A673 (cell line): ENCODE measurements at regions not wholly inside any gene's neighbourhood (a gene's known extent, or its start where the extent isn't known, plus 50 kb on each side); places are given as distances from the start of the nearest gene placed in this dataset.

Experiments
- BruUV-seq: library from RNA; stranded (reverse); fragments of 400-500 nt; replicated peaks from 2 replicates; lab custom pipeline; 2021; lab: Mats Ljungman, UMichigan
- CTCF ChIA-PET: fragments of 300-600 bp; sonication (Branson Sonifier 250); formaldehyde crosslinking; loops from one replicate; lab custom pipeline; 2022; ENCODE audit warnings: antibody characterized with exemption; lab: Charles Lee
- POLR2A ChIA-PET: fragments of 300-600 bp; sonication (Branson Sonifier 250); formaldehyde crosslinking; loops from one replicate; lab custom pipeline; 2022; ENCODE audit warnings: antibody characterized with exemption; ENCODE audit not compliant: low non-redundant PET; lab: Charles Lee
- DNase-seq: peaks from one replicate; pipeline ENCODE4 v3.0.0-alpha.2; 2015; ENCODE audit warnings: low spot score
- H3K27ac ChIP-seq: fragments of 200-600 bp; sonication (generic); 2 replicates; pipeline ENCODE4 v1.5.1; 2016; ENCODE audit warnings: mixed run types, low read depth, mild to moderate bottlenecking, mixed read lengths, antibody characterized with exemption, low read length; ENCODE audit not compliant: poor library complexity, severe bottlenecking
- H3K27me3 ChIP-seq: fragments of 200-600 bp; sonication (generic); replicated peaks from 2 replicates; pipeline ENCODE4 v1.6.1; 2017; ENCODE audit warnings: mixed run types, low read depth, mild to moderate bottlenecking, mixed read lengths, antibody characterized with exemption, low read length; ENCODE audit not compliant: insufficient read depth, poor library complexity
- H3K36me3 ChIP-seq: fragments of 200-600 bp; sonication (generic); 2 replicates; pipeline ENCODE4 v1.6.1; 2016; ENCODE audit warnings: mixed run types, mild to moderate bottlenecking, mixed read lengths, antibody characterized with exemption, low read length; ENCODE audit not compliant: insufficient read depth, poor library complexity, severe bottlenecking
- H3K4me1 ChIP-seq: fragments of 200-600 bp; sonication (generic); 2 replicates; pipeline ENCODE4 v1.6.1; 2017; ENCODE audit warnings: mixed run types, mild to moderate bottlenecking, mixed read lengths, antibody characterized with exemption, low read length; ENCODE audit not compliant: insufficient read depth, poor library complexity, severe bottlenecking
- H3K4me3 ChIP-seq: fragments of 200-600 bp; sonication (generic); 2 replicates; pipeline ENCODE4 v1.5.1; 2016; ENCODE audit warnings: low read depth, mixed run types, mild to moderate bottlenecking, mixed read lengths, low read length; ENCODE audit not compliant: poor library complexity, severe bottlenecking
- H3K9me3 ChIP-seq: fragments of 200-600 bp; sonication (generic); 2 replicates; pipeline ENCODE4 v1.6.1; 2016; ENCODE audit warnings: mixed run types, low read depth, mild to moderate bottlenecking, mixed read lengths, antibody characterized with exemption, low read length; ENCODE audit not compliant: poor library complexity, severe bottlenecking
- CTCF ChIP-seq: fragments of 300-800, 200-600 bp; sonication (generic); conservative IDR thresholded peaks from 2 replicates; pipeline ENCODE4 v1.5.1; 2017; ENCODE audit warnings: low read depth, mild to moderate bottlenecking, antibody characterized with exemption, low read length, moderate library complexity, mixed read lengths
- EZH2 ChIP-seq: fragments of 200-600 bp; sonication (generic); IDR thresholded peaks from 2 replicates; pipeline ENCODE4 v1.6.1; 2017; ENCODE audit warnings: borderline replicate concordance, low read depth, mild to moderate bottlenecking, mixed read lengths, antibody characterized with exemption, low read length; ENCODE audit not compliant: poor library complexity, severe bottlenecking
- intact Hi-C: fragments of 100-400 bp; cut with micrococcal nuclease; formaldehyde crosslinking; loops from one replicate; pipeline ENCODE4 v1.10.0; 2022; ENCODE audit not compliant: unreplicated experiment

- no peaks in the 10 kb centered on the region for H3K4me1 ChIP-seq
- no TSS peak for BruUV-seq
- ChIA-PET POLR2A (no interaction called here), CTCF (no interaction called here)
- H3K27me3 ChIP-seq: no peaks in the 10 kb centered on the region
- TF ChIP-seq CTCF (no peak), EZH2 (no peak)
- H3K9me3 ChIP-seq: no peaks in the 10 kb centered on the region
- no peaks in the 10 kb centered on the region for H3K36me3 ChIP-seq
- no peak overlapping the region for H3K4me3 ChIP-seq
- intact Hi-C loops: no loop called here
- no peak overlapping the region for H3K27ac ChIP-seq
- DNase-seq: no peak
Measured at GRCh38 chr5:93072831-93073459, 508.1 kb downstream of the NR2F1-AS1 start.

GRCh38 chr5:93071710-93072109, 509.3 kb downstream of the NR2F1-AS1 start:
- H3K9me3 ChIP-seq: no peaks in the 10 kb centered on the region
- ChIA-PET POLR2A (no interaction called here), CTCF (no interaction called here)
- H3K4me1 ChIP-seq: no peaks in the 10 kb centered on the region
- DNase-seq: no peak
- TF ChIP-seq CTCF (no peak), EZH2 (no peak)
- no peak overlapping the region for H3K4me3 ChIP-seq
- no peaks in the 10 kb centered on the region for H3K36me3 ChIP-seq
- intact Hi-C loops: no loop called here
- H3K27ac ChIP-seq: no peak overlapping the region
- BruUV-seq: no TSS peak
- H3K27me3 ChIP-seq: no peaks in the 10 kb centered on the region

- no TSS peak for BruUV-seq
- Histone ChIP-seq H3K36me3 (no peaks in the 10 kb centered on the region), H3K9me3 (no peaks in the 10 kb centered on the region), H3K27me3 (no peaks in the 10 kb centered on the region), H3K4me3 (no peak overlapping the region), H3K27ac (no peak overlapping the region), H3K4me1 (no peaks in the 10 kb centered on the region)
- DNase-seq: no peak
- ChIA-PET POLR2A (no interaction called here), CTCF (no interaction called here)
- TF ChIP-seq CTCF: no peak
- no peak for TF ChIP-seq EZH2
- intact Hi-C loops: no loop called here
Measured at GRCh38 chr5:93070938-93071337, 510.1 kb downstream of the NR2F1-AS1 start.
